ENCODE measurements at regions not wholly inside any gene's neighbourhood (a gene's known extent, or its start where the extent isn't known, plus 50 kb on each side); places are given as distances from the start of the nearest gene placed in this dataset.
A peak's percentile ranks its signal among the peaks of the same experiment; 100 is the strongest.

- peak in 3 of 4 donors; percentile 40 to 70 (median 46) for TF ChIP-seq POLR2AphosphoS5 (IDR thresholded peaks at IDR 0.05)
- no peak for TF ChIP-seq CTCF (IDR thresholded peaks at IDR 0.05)
- TF ChIP-seq EP300 (IDR thresholded peaks at IDR 0.05) = peak in 1 of 4 donors; percentile 59
- no peak for TF ChIP-seq POLR2A (IDR thresholded peaks at IDR 0.05)
- H3K4me3 ChIP-seq = no peak overlapping the region
- H3K27ac ChIP-seq = peak overlapping the region; percentile 65 to 80 (median 72)
- H3K9me3 ChIP-seq = no peaks in the 10 kb centered on the region
- peaks cover 0 to 29% (median 27%) of the 10 kb centered on the region in 4 donors for H3K4me1 ChIP-seq
- H3K27me3 ChIP-seq = no peaks in the 10 kb centered on the region
- 75 to 76% methylated on average over 8 of the region's 8 CpGs for WGBS, 2 donors
- intact Hi-C loops (cut with DNase I) = no loop called here
- no peaks in the 10 kb centered on the region for H3K36me3 ChIP-seq
- peak; percentile 68 for DNase-seq
Measured at GRCh38 chr1:234885601-234886000, 243.0 kb downstream of the TOMM20 start.

- intact Hi-C loops (cut with DNase I) = no loop called here
- Histone ChIP-seq H3K36me3 (no peaks in the 10 kb centered on the region), H3K4me1 (peaks cover 0 to 29% (median 27%) of the 10 kb centered on the region in 4 donors), H3K4me3 (no peak overlapping the region), H3K9me3 (no peaks in the 10 kb centered on the region), H3K27me3 (no peaks in the 10 kb centered on the region), H3K27ac (peak overlapping the region in 2 of 4 donors; percentile 75 to 80)
- TF ChIP-seq POLR2A (IDR thresholded peaks at IDR 0.05) (no peak), POLR2AphosphoS5 (IDR thresholded peaks at IDR 0.05) (no peak), EP300 (IDR thresholded peaks at IDR 0.05) (no peak), CTCF (IDR thresholded peaks at IDR 0.05) (no peak)
- DNase-seq = peak; percentile 46
Measured at GRCh38 chr1:234884701-234885100, 243.9 kb downstream of the TOMM20 start.

GRCh38 chr1:234884006-234884405 is 244.6 kb downstream of the TOMM20 start:
- Histone ChIP-seq H3K4me3 (no peak overlapping the region), H3K9me3 (no peaks in the 10 kb centered on the region), H3K4me1 (peaks cover 0 to 31% (median 27%) of the 10 kb centered on the region in 4 donors), H3K27me3 (no peaks in the 10 kb centered on the region), H3K36me3 (no peaks in the 10 kb centered on the region), H3K27ac (no peak overlapping the region)
- WGBS, 2 donors = 97 to 98% methylated on average over 6 of the region's 6 CpGs
- intact Hi-C loops (cut with DNase I) = no loop called here
- TF ChIP-seq EP300 (IDR thresholded peaks at IDR 0.05) = no peak
- TF ChIP-seq CTCF (IDR thresholded peaks at IDR 0.05) = no peak
- no peak for TF ChIP-seq POLR2AphosphoS5 (IDR thresholded peaks at IDR 0.05)
- TF ChIP-seq POLR2A (IDR thresholded peaks at IDR 0.05) = no peak
- peak; percentile 56 for DNase-seq

- H3K4me3 ChIP-seq = no peak overlapping the region
- H3K36me3 ChIP-seq = no peaks in the 10 kb centered on the region
- 94 to 97% methylated on average over 6 of the region's 6 CpGs for WGBS, 2 donors
- peaks cover 0 to 31% (median 27%) of the 10 kb centered on the region in 4 donors for H3K4me1 ChIP-seq
- intact Hi-C loops (cut with DNase I) = no loop called here
- no peak for TF ChIP-seq POLR2A (IDR thresholded peaks at IDR 0.05)
- H3K27me3 ChIP-seq = no peaks in the 10 kb centered on the region
- no peaks in the 10 kb centered on the region for H3K9me3 ChIP-seq
- H3K27ac ChIP-seq = no peak overlapping the region
- peak; percentile 55 for DNase-seq
Measured at GRCh38 chr1:234882898-234883297, 245.7 kb downstream of the TOMM20 start.

- no peaks in the 10 kb centered on the region for H3K9me3 ChIP-seq
Measured at GRCh38 chr1:234881893-234882771, 246.5 kb downstream of the TOMM20 start.

More at GRCh38 chr1:234881893-234882771, 246.5 kb downstream of the TOMM20 start:
- no peak overlapping the region for H3K4me3 ChIP-seq
- H3K4me1 ChIP-seq = peaks cover 0 to 27% (median 22%) of the 10 kb centered on the region in 4 donors
- H3K27ac ChIP-seq = no peak overlapping the region
- H3K36me3 ChIP-seq = no peaks in the 10 kb centered on the region
- no peak for TF ChIP-seq POLR2AphosphoS5 (IDR thresholded peaks at IDR 0.05)
- no peak for TF ChIP-seq CTCF (IDR thresholded peaks at IDR 0.05)
- TF ChIP-seq POLR2A (IDR thresholded peaks at IDR 0.05) = no peak
- no peak for TF ChIP-seq EP300 (IDR thresholded peaks at IDR 0.05)
- intact Hi-C loops (cut with DNase I) = no loop called here
- peak; percentile 19 for DNase-seq
- H3K27me3 ChIP-seq = no peaks in the 10 kb centered on the region
- WGBS, 2 donors = 58 to 80% methylated on average over 11 of the region's 11 CpGs
